Neural cell (in vitro differentiated cells): ENCODE measurements at regions not wholly inside any gene's neighbourhood (a gene's known extent, or its start where the extent isn't known, plus 50 kb on each side); places are given as distances from the start of the nearest gene placed in this dataset.

Experiments
- CTCF ChIP-seq: fragments of 450-650 bp; IDR thresholded peaks from 2 replicates; pipeline ENCODE4 v1.5.1; 2014; ENCODE audit warnings: antibody characterized with exemption, mild to moderate bottlenecking, moderate library complexity; ENCODE audit not compliant: poor library complexity, severe bottlenecking
- EP300 ChIP-seq: fragments of 450-650 bp; conservative IDR thresholded peaks from 2 replicates; pipeline ENCODE4 v1.6.1; 2014; ENCODE audit warnings: antibody characterized with exemption, mild to moderate bottlenecking, moderate library complexity; ENCODE audit not compliant: poor library complexity, severe bottlenecking
- EZH2 ChIP-seq: fragments of 200-600, 300-800 bp; shearing (Covaris generic), sonication (generic); IDR thresholded peaks from 2 replicates; pipeline ENCODE4 v1.6.1; 2014; ENCODE audit warnings: antibody characterized with exemption, low read length, borderline replicate concordance, mild to moderate bottlenecking; ENCODE audit not compliant: insufficient read depth, poor library complexity, severe bottlenecking
- RAD21 ChIP-seq: fragments of 450-650 bp; conservative IDR thresholded peaks from 2 replicates; pipeline ENCODE4 v1.6.1; 2014; ENCODE audit warnings: antibody characterized with exemption, mild to moderate bottlenecking, moderate library complexity
- REST ChIP-seq: IDR thresholded peaks from 2 replicates; pipeline ENCODE4 v1.6.1; 2012; ENCODE audit warnings: borderline replicate concordance
- TAF1 ChIP-seq: IDR thresholded peaks from 2 replicates; pipeline ENCODE4 v1.6.1; 2012; ENCODE audit warnings: low read depth

GRCh38 chr2:19738707-19739106 is 163.1 kb downstream of the TTC32 start:
- TF ChIP-seq EP300: no peak
- no peak for TF ChIP-seq CTCF
- TF ChIP-seq RAD21: no peak
- no peak for TF ChIP-seq REST
- TF ChIP-seq EZH2: no peak
- TF ChIP-seq TAF1: no peak
